Stimulated activated CD4-positive, alpha-beta T cell treated with anti-CD3 and anti-CD28 coated beads, Interleukin-4, amount 100 ng/mL, for 1 hour (primary cell): ENCODE measurements at regions not wholly inside any gene's neighbourhood (a gene's known extent, or its start where the extent isn't known, plus 50 kb on each side); places are given as distances from the start of the nearest gene placed in this dataset.
"Not testable (repeated sequence)": the region's sequence is repeated elsewhere in the genome, so short reads cannot be mapped to it uniquely, and the experiment has no call there.

ENCODE experiments used
- DNase-seq: peaks from one replicate; pipeline ENCODE4 v3.0.0-alpha.2; 2020

DNA sequence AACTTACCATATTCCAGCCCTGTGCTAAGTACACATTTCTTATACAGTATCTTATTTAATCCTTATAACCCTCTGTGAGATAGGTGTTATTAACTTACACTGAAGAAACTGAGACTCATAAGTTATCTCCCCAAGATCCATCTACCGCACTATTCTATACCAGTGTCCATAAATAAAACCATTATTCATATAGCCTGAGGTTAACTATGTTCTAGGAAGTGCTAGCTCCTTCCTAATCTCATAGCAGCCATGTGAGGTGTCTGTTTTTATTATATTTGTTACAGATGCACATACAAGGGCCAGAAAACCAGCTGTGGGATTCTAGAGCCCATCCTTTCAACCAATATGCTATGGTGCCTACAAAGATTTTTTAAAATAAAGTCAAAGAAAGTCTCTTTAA, 100.3 kb upstream of the RAP1B start:
- DNase-seq: no peak

DNA sequence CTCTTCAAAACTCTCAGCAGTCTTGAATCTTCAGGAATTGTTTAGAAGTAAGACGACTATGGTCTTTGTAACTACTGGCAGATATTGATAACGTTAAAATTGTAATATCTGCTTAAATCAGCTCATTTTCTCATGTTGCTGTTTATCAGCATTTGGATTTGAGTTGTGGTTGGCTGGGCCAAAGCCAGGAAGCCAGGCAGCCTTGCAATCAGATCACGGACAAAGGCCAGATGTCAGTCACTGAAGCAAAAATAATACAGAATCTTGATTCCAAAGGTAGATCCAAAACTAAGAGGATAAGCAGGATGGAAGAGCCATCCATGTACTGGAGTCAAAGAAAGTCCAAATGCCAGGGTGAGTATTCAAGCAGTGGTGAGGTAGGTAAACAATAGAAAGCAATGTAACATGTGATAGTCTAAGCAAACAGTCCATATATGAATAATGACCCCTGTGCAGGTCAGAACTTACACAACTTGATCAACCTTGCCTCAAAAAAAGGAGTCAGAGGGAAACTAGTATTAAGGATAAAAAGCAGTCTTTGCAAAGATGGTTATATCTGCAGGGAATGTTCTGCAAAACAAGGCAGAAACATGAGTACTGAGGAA, 95.8 kb upstream of the RAP1B start:
- DNase-seq: no peak

DNA sequence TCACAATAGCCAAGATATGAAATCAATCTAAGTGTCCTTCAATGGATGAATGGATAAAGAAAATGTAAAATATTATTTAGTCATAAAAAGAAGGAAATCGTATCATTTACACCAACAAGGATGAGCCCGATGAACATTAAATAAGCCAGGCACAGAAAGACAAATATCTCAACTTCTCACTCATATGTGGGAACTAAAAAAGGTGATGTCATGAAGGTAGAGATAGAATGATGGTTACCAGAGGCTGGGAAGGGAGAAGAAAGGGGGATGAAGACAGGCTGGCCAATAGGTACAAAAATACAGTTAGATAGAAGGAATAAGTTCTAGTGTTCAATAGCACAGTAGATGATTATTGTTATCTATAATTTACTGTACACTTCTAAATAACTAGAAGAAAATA, 94.9 kb upstream of the RAP1B start:
- DNase-seq: no peak

DNA sequence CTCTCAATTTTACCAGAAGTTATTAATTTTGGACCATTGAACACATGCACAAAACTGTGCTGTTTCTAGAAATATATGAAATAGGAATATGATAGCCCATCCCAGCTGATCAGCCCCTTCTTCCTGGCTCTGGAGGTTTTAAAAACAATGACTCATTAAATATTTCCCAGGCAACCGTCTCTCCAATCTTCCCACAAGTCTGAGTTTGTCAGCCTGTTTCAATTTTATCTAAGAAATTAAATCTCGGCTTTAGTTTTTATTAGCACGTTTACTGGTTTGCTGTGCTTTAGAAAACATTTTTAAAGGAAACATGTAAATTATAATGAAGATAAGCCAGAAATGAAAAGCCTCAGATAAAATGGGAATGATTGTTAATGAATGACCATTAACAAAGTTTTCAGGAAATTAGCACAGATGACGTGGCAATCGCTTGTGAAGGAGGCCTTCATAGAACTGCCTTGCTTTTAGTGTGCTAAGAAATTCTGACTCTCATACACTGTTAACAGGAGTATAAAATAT, 89.3 kb upstream of the RAP1B start:
- DNase-seq: no peak

DNA sequence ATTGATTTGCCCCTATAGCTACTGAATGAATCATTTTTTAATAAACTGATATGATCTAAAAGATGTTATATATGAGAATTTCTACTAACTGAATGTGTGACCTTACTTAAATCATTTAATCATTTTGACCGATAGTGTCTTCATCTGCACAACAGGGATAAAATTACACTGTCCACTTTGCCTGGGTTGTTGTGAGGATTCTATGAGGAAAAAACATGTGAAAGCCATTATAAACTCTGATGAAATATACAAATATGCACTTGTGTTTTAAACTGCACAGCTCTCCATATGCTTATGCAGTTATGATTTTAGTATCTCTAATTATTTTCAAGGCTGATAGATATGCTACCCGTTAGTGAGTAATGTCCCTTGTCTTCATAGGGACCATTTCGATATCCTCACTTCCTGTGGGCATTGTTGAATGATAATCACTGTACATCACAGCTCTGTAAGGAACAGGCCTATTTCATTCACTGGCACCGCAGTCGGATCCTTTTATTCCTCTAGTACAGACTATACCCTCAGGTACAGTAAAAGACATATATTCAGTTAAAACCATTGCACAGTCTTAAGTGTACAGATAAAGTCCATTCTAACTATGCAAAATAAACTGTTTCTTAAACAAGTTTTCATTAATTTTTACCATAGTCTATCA, 88.7 kb upstream of the RAP1B start:
- no peak for DNase-seq

DNA sequence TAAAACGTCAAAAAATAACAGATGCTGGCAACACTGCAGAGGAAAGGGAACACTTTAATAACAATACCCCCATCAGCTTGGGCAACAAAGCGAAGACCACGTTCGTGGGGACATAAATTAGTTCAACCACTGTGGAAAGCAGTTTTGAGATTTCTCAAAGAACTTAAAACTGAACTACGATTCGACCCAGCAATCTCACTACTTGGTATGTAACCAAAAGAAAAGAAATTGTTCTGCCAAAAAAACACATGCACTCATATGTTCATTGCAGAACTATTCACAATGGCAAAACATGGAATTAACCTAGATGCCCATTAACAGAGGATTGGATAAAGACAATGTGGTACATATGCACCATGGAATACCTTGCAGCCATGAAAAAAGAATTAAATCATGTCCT, 81.2 kb upstream of the RAP1B start:
- no peak for DNase-seq

DNA sequence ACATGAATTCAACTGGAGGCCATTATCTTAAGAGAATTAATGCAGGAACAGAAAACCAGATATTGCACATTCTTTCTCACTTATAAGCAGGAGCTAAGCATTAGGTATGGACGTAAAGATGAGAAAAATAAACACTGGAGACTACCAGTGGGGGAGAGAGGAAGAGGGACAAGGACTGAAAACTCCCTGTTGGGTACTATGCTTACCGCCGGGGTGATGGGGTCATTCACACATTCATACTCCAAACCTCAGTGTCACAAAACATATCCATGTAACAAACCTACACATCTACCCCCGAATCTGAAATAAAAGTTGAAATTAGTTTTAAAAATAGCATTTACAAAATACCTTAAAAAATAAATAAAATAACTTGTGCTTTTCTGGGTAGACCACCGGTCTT, 80.8 kb upstream of the RAP1B start:
- DNase-seq: no peak

DNA sequence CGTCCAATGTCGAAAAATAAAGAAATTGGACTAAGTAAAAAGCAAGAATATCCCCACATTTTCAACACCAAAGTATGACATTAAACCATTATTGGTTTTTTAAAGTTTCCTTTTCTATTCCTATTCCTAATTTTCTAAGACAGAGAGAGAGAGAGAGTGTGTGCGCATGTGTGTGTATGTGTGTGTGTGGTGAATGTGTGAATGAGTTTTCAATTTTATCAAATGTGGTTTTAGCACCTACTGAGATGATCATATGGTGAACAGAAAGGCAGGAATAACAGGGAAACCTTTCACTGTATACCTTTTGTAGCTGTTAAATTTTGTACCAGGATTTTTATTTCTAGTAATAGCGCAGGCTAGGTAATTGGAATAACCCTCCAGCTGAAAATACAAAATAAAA, 80.4 kb upstream of the RAP1B start:
- DNase-seq: no peak

DNA sequence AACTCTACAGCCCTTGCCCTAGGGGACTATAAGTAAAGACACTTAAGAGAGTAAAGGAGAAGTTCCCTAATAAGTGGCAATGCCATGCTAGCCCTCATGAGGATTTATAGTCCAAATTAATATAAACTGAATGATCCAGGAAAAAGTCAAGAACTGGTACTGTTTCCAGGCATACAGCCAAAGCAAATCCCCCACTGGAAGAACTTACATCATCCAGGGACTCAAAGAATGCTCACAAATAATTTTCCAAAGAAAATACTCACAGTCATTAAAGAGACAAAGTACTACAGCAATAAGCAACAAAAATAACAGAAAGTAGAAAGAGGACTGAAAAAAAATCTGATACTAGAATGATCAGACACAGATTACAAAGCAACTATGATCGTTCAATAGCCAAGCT, 79.7 kb upstream of the RAP1B start:
- DNase-seq: no peak

DNA sequence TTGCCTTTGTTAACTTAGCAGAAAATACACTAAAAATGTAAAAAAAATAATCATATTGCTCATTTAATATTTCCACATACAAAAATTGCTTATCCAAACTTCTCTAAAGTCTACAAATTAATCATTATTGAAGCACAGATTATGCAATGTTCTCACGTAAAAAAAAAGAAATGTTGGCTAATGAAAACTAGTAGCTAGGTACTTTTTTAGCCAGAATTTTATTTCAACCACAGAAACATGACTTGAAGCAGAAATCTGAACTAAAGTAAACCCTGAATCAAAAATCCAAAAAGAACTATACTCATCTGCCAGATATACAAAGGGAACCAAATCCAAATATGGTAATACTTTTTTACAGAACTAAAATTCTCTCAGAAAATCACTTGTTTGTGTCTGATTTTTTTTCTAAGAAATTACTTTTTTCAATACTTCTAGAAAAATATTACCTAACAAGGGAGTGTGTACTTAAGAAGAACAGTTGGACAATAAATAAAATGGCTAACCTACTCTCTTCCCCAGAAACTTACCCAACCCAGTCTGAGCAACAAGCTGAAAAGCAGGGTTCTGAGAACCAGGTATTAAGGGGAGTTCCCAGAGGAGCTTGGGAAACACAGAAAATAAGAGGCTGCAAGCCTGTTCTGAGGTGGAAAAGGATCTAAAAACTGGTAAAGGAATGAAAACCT, 78.4 kb upstream of the RAP1B start:
- no peak for DNase-seq

DNA sequence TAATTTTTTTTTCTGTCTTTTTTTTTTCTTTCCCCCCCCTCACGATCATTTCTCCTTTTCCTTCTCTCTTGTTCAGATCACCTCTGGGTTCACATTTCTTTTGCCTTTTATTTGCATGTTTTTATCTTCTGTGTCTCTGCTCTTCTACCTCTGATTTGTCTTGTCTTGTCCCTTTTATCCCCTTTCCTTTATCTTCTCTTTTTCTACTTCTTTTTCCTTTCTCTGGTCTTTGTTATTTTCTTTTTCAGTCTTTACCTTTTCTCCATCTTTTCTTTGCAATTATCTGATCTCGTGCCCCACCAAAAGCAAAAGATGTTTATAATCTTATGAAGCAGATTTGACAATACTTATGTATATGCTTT, 77.8 kb upstream of the RAP1B start:
- DNase-seq: no peak

DNA sequence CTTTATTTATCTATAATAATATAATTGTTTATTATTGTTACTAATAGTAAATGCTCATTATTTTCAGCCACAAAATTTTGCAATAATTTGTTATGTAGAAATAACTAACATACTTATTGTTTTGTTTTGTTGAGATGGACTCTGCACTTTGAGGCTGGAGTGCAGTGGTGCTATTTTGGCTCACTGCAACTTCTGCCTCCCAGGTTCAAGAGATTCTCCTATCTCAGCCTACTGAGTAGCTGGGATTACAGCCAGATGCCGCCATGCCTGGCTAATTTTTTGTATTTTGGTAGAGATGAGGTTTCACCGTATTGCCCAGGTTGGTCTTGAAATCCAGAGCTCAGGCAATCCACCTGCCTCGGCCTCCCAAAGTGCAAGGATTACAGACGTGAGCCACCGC, 76.6 kb upstream of the RAP1B start:
- DNase-seq: no peak

DNA sequence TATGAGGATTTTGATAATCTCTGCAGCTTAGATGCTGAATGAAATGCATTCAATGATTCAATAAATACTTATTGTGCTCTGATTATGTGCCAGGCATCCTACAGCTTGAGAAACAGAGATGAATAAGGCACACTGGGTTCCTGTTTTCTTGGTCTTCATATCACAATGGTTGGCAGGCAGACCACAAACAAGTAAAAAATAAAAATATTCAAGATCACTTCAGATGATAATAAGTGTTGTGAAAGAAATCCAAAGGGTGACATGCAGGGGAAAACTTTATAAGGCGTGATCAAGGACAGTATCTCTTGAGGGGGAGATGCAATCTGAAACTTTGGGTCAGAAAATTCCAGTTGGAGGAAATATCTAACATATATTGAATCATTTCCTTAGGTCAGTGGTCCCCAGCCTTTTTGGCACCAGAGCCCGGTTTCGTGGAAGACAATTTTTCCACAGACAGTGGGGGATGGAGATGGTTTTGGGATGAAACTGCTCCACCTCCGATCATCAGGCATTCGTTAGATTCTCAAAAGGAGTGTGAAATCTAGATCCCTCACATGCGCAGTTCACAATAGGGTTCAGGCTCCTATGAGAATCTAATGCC, 73.7 kb upstream of the RAP1B start:
- DNase-seq: no peak

DNA sequence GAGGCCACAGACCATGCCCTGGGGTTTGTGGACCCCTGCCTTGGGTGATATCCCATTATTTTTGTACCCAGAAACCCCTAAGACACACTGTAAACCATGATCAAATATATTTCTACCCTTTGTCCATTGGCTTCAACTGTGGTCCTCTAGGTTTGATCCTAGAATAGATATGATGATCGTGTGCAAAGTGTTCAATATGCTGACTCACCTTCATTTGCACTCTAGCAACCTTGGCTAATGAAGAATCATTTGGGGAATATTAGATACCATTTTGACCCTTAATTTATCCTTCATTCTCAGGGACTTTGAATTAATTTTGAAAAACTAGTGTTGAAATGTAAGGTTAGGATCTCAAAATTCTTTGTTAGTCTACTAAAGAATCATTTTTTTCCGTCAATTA, 73.1 kb upstream of the RAP1B start:
- DNase-seq: no peak

DNA sequence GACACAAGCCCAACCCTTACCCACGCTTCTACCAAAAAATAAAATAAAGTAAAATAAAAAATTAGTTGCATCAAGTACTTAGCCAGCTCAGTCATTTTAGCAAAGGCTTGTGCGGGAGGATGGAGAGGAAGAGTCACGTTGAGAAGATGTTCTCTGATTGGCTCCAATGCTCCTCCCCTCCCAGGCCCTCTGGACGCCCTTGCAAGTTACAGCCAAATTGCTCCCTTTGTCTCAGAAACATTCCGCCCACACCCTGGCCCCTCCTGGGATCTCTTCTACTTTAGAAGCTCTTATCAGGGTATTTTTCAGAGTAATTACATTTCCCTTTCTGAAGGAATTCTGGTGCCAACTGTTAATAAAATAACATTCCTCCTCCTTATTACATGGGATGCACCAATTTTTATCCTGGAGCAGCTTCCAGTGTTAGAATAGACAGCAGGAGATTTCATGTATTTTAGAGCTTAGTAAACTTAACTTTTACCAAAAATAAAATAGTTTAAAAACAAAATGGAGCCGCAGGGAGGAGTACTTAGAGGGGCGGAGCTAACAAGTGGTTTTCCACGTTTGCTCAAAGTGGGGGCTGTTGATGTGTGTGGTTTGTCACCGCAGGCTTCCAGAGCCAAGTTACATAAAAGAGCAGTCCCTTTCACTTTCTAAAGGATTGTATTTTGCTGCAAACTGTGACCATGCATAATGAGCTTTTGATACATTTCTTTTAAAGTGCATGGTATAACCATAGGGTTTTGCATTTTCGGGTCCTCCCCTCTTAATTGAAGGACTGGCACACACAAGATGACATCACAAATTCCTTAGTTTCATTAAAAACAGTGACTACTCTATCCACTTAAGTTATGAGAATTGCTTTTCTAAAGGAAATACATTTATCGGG, 71.7 kb upstream of the RAP1B start:
- DNase-seq: peak; percentile 14

DNA sequence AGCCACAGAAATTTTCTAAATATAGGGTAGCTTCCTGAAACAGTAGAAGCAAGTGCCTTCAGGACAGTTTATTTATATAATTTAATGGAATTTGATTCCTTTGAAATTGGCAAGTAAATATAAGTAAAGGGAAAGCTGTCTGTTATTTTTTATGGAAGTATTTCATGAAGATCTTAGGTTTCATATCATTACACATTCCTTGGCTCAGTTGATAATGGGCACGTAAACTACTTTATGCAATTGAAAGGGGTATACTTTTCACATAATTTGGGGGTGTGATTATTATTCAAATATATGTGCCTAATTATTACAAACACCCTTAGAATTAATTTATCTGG, 71.1 kb upstream of the RAP1B start:
- DNase-seq: no peak

DNA sequence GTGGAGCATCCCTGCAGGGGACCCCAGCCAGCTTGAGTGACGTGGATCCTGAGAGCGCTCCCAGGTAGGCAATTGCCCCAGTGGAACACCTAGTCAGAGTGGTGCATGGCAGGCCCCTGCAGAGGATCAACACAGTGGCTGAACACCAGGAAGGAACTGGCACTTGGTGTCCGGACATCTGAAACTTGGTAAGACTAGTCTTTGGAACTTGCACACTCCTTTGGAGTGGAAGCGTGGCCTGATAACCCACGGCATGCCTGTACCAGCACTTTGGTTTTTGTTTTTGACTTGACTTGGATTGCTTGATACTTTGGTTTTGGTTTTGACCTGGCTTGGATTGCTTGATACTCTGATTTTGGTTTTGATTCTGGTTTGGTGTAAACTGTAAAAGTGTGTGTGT, 69.9 kb upstream of the RAP1B start:
- DNase-seq: not testable (repeated sequence)

DNA sequence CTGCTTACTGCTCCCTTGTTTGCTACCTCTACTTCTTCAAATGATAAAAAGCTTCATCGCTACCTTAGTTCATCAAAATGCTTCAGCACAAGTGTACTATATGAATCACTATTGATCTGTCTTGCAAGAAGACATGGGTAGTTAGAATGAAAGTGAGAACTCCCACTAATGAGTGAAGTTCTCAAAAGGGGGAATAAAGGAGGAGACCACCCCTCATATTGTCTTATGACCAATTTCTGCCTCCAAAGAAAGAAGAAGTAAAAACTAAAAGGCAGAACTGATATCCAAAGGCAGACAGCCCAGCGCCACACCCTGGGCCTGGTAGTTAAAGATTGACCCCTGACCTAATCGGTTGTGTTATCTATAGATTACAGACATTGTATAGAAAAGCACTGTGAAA, 63.4 kb upstream of the RAP1B start:
- DNase-seq: not testable (repeated sequence)

DNA sequence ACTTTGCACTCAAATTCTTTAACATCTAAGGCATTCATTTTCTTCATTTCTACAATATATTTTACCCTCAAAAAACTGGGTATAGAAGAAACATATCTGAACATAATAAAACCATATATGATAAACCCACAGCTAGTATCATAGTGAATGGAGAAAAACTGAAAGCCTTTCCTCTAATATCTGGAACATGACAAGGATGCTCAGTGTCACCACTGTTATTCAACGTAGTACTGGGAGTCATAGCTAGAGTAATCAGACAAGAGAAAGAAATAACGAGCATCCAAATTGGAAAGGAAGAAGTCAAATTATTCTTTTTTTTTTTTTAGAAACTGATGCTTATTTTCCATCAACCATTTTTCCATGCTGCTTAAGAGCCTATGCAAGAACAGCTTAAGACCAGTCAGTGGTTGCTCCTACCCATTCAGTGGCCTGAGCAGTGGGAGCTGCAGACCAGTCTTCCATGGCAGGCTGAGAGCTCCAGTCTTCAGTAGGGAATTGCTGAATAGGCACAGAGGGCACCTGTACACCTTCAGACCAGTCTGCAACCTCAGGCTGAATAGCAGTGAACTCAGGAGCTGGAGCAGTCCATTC, 58.0 kb upstream of the RAP1B start:
- not testable (repeated sequence) for DNase-seq

DNA sequence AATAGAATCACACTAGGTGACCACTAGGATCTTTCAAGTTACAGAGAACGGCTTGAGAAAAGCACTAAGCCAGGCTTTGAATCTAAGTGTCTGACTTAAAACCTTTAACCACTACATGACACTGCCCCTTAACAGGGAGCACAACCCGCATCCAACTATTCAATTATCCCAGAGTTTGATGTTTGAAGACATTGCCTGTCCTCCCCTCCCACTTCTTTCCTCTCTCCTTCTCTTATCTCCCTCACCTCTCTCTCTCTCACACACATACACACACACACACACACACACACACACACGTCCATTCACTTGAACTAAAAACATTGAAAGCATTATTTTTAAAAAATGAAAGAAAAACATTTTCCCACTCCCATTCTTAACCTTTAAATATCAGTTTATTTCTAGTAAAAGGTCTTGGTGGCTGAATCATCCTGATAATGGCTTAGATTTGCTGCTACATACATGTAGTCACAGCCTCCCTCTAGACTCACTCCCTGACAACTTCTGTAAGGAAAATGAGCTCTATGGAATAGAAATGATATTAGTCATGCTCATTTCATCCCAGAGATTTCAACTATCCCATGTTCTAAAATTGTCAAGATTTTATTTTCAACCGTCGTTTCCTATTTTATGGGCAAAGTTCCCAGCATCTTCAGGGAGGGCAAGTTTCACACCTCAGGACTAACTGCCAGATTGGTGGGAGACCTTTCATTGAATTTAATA, 53.5 kb upstream of the RAP1B start:
- DNase-seq: no peak

DNA sequence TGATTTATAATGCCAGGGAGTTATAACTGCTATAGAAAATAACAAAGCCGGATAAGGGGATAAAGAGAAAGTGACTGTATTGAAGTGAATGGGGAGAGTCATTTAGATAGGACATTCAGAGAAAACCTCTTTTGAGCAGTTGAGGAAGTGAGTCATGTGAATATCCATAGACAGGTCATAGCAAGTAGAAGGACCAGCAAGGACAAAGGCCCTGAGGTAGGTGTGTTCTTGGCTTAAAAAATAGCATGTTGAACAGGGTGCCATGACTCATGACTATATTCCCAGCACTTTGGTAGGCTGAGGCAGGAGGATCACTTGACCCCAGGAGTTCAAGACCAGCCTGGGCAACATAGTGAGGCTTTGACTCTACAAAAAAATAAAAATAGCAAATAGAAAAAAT, 51.5 kb upstream of the RAP1B start:
- no peak for DNase-seq
